OCI-LY1 (cell line): ENCODE measurements at regions not wholly inside any gene's neighbourhood (a gene's known extent, or its start where the extent isn't known, plus 50 kb on each side); places are given as distances from the start of the nearest gene placed in this dataset.

Experiments
- H2AFZ ChIP-seq: fragments of 200-600 bp; sonication (generic), shearing (Covaris generic); 2 replicates; pipeline ENCODE4 v1.6.0; 2014; ENCODE audit warnings: antibody characterized with exemption, mild to moderate bottlenecking, low read length
- H3F3A ChIP-seq: fragments of 200-600 bp; sonication (generic), shearing (Covaris generic); 2 replicates; pipeline ENCODE4 v1.6.0; 2014; ENCODE audit warnings: mild to moderate bottlenecking, antibody characterized with exemption, low read length, moderate library complexity; ENCODE audit not compliant: insufficient read depth
- H3K27ac ChIP-seq: fragments of 200-600 bp; sonication (generic); 2 replicates; pipeline ENCODE4 v1.5.1; 2014; ENCODE audit warnings: low read length, mixed run types, mild to moderate bottlenecking, low read depth; ENCODE audit not compliant: poor library complexity, severe bottlenecking
- H3K27me3 ChIP-seq: fragments of 200-600 bp; sonication (generic); 2 replicates; pipeline ENCODE4 v1.6.0; 2014; ENCODE audit warnings: antibody characterized with exemption, mild to moderate bottlenecking, low read length, moderate library complexity; ENCODE audit not compliant: insufficient read depth
- H3K36me3 ChIP-seq: fragments of 200-600 bp; sonication (generic); 2 replicates; pipeline ENCODE4 v1.6.1; 2014; ENCODE audit warnings: mild to moderate bottlenecking, antibody characterized with exemption, low read length, moderate library complexity, mixed read lengths; ENCODE audit not compliant: insufficient read depth
- H3K4me1 ChIP-seq: fragments of 200-600 bp; sonication (generic); 2 replicates; pipeline ENCODE4 v1.5.1; 2014; ENCODE audit warnings: mild to moderate bottlenecking, low read length, moderate library complexity; ENCODE audit not compliant: insufficient read depth, severe bottlenecking
- H3K4me2 ChIP-seq: fragments of 200-600 bp; sonication (generic), shearing (Covaris generic); 2 replicates; pipeline ENCODE4 v1.6.1; 2014; ENCODE audit warnings: low read length
- H3K4me3 ChIP-seq: fragments of 200-600 bp; sonication (generic); 2 replicates; pipeline ENCODE4 v1.5.1; 2014; ENCODE audit warnings: low read length, low read depth, mild to moderate bottlenecking, mixed read lengths; ENCODE audit not compliant: poor library complexity, severe bottlenecking
- H3K79me2 ChIP-seq: fragments of 200-600 bp; shearing (Covaris generic); 2 replicates; pipeline ENCODE4 v1.6.1; 2016; ENCODE audit warnings: mixed run types, low read length, mixed read lengths; ENCODE audit not compliant: insufficient read depth
- H3K9ac ChIP-seq: fragments of 200-600 bp; sonication (generic), shearing (Covaris generic); 2 replicates; pipeline ENCODE4 v1.6.1; 2014; ENCODE audit warnings: mild to moderate bottlenecking, low read length, mixed read lengths
- H3K9me2 ChIP-seq: fragments of 200-600 bp; sonication (generic), shearing (Covaris generic); 2 replicates; pipeline ENCODE4 v1.6.1; 2014; ENCODE audit warnings: low read depth, mild to moderate bottlenecking, low read length, mixed read lengths
- H3K9me3 ChIP-seq: fragments of 200-600 bp; shearing (Covaris generic); 2 replicates; pipeline ENCODE4 v1.6.1; 2014; ENCODE audit warnings: low read length, mixed read lengths
- H4K20me1 ChIP-seq: fragments of 200-600 bp; sonication (generic), shearing (Covaris generic); 2 replicates; pipeline ENCODE4 v1.6.0; 2016; ENCODE audit warnings: mild to moderate bottlenecking, low read length; ENCODE audit not compliant: insufficient read depth
- CTCF ChIP-seq: fragments of 200-600 bp; sonication (generic), shearing (Covaris generic); IDR thresholded peaks from 2 replicates; pipeline ENCODE4 v1.5.1; 2017; ENCODE audit warnings: mild to moderate bottlenecking, antibody characterized with exemption, low read length, moderate library complexity, mixed read lengths
- EZH2 ChIP-seq: fragments of 200-600 bp; sonication (generic), shearing (Covaris generic); IDR thresholded peaks from 2 replicates; pipeline ENCODE4 v1.8.0; 2017; ENCODE audit warnings: borderline replicate concordance, mixed run types, mild to moderate bottlenecking, antibody characterized with exemption, low read length, moderate library complexity, mixed read lengths

- Histone ChIP-seq H3K4me3 (no peak overlapping the region), H3K4me1 (no peaks in the 10 kb centered on the region), H3K9me2 (no peaks in the 10 kb centered on the region), H3K27me3 (no peaks in the 10 kb centered on the region), H4K20me1 (no peaks in the 10 kb centered on the region), H3K79me2 (no peaks in the 10 kb centered on the region), H3K27ac (no peak overlapping the region), H3K4me2 (no peak overlapping the region), H3F3A (no peaks in the 10 kb centered on the region), H3K36me3 (no peaks in the 10 kb centered on the region), H3K9me3 (no peaks in the 10 kb centered on the region), H3K9ac (no peak overlapping the region), H2AFZ (no peak overlapping the region)
- TF ChIP-seq CTCF, result no peak
Measured at GRCh38 chr9:109641372-109641659, 138.7 kb upstream of the PALM2AKAP2 start.

- no peaks in the 10 kb centered on the region for H3K27me3 ChIP-seq
- H3K9me2 ChIP-seq, result no peaks in the 10 kb centered on the region
- H3K79me2 ChIP-seq, result no peaks in the 10 kb centered on the region
- H3K9me3 ChIP-seq, result no peaks in the 10 kb centered on the region
- no peak overlapping the region for H3K27ac ChIP-seq
- no peak overlapping the region for H2AFZ ChIP-seq
- no peaks in the 10 kb centered on the region for H3K36me3 ChIP-seq
- no peak overlapping the region for H3K4me3 ChIP-seq
- H3K9ac ChIP-seq, result no peak overlapping the region
- no peak overlapping the region for H3K4me2 ChIP-seq
- no peaks in the 10 kb centered on the region for H3F3A ChIP-seq
- no peaks in the 10 kb centered on the region for H4K20me1 ChIP-seq
- no peak for TF ChIP-seq EZH2
- TF ChIP-seq CTCF, result no peak
- no peaks in the 10 kb centered on the region for H3K4me1 ChIP-seq
Measured at GRCh38 chr9:109652112-109652511, 127.9 kb upstream of the PALM2AKAP2 start.

GRCh38 chr9:109652971-109653370, 127.0 kb upstream of the PALM2AKAP2 start:
- Histone ChIP-seq H3K27me3 (no peaks in the 10 kb centered on the region), H4K20me1 (no peaks in the 10 kb centered on the region), H3K27ac (no peak overlapping the region), H2AFZ (no peak overlapping the region), H3K79me2 (no peaks in the 10 kb centered on the region), H3K4me3 (no peak overlapping the region), H3K4me1 (no peaks in the 10 kb centered on the region), H3K9ac (no peak overlapping the region), H3K9me3 (no peaks in the 10 kb centered on the region), H3K4me2 (no peak overlapping the region), H3F3A (no peaks in the 10 kb centered on the region), H3K36me3 (no peaks in the 10 kb centered on the region), H3K9me2 (no peaks in the 10 kb centered on the region)
- TF ChIP-seq EZH2 (no peak), CTCF (0 out of 2 replicates have a peak, but pooled peaks have one; percentile 17)
